ENCODE measurements at regions not wholly inside any gene's neighbourhood (a gene's known extent, or its start where the extent isn't known, plus 50 kb on each side); places are given as distances from the start of the nearest gene placed in this dataset.

DNA sequence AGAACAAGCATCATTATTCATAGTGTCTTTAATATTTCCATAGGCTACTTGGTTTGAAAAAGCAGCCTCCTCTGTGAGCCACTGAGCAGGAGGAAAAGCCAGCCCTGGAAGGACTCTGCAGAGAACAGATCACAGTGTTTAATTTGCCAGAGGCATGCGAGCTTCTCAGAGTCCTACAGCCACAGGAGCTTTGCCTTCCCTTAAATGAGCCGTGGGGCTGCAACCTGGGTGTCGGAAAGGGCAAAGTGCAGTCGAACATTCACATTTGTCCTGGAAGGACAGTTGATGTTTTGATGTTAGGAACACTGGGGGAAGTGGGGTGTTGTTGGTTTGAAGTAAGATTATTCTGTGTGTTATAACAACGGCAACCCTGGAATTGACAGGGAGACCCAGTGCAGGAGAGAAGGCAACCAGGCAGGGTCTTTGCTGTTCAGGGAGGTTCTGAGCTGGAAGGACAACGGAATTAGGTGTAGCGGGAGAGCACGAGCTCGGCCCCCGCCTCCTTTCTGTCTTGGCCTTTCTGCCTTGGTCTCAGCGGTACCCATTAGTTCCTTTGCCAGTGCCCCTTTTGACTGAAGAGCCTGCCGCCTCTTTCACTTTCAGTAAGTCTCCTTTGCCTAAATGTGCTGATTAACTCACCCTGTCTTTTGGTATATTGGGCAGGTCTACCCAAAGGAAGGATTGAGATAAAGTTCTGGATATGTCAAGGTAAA is 192.3 kb upstream of the PITRM1 start:
- H3K36me3 ChIP-seq, result no peaks in the 10 kb centered on the region
- H3K9me3 ChIP-seq, result peaks cover 0 to 20% (median 5%) of the 10 kb centered on the region in 3 donors
- intact Hi-C loops (cut with DNase I), result no loop called here
- 84 to 86% methylated on average over 12 of the region's 12 CpGs for WGBS, 2 donors
- DNase-seq, result no peak
- H3K4me3 ChIP-seq, result no peak overlapping the region
- no peak for TF ChIP-seq POLR2A (IDR thresholded peaks at IDR 0.05)
- TF ChIP-seq, protein P1, sequence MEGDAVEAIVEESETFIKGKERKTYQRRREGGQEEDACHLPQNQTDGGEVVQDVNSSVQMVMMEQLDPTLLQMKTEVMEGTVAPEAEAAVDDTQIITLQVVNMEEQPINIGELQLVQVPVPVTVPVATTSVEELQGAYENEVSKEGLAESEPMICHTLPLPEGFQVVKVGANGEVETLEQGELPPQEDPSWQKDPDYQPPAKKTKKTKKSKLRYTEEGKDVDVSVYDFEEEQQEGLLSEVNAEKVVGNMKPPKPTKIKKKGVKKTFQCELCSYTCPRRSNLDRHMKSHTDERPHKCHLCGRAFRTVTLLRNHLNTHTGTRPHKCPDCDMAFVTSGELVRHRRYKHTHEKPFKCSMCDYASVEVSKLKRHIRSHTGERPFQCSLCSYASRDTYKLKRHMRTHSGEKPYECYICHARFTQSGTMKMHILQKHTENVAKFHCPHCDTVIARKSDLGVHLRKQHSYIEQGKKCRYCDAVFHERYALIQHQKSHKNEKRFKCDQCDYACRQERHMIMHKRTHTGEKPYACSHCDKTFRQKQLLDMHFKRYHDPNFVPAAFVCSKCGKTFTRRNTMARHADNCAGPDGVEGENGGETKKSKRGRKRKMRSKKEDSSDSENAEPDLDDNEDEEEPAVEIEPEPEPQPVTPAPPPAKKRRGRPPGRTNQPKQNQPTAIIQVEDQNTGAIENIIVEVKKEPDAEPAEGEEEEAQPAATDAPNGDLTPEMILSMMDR (IDR thresholded peaks at IDR 0.05), result no peak
- no peaks in the 10 kb centered on the region for H3K27me3 ChIP-seq
- no peak overlapping the region for H3K27ac ChIP-seq
- H3K4me1 ChIP-seq, result no peaks in the 10 kb centered on the region

DNA sequence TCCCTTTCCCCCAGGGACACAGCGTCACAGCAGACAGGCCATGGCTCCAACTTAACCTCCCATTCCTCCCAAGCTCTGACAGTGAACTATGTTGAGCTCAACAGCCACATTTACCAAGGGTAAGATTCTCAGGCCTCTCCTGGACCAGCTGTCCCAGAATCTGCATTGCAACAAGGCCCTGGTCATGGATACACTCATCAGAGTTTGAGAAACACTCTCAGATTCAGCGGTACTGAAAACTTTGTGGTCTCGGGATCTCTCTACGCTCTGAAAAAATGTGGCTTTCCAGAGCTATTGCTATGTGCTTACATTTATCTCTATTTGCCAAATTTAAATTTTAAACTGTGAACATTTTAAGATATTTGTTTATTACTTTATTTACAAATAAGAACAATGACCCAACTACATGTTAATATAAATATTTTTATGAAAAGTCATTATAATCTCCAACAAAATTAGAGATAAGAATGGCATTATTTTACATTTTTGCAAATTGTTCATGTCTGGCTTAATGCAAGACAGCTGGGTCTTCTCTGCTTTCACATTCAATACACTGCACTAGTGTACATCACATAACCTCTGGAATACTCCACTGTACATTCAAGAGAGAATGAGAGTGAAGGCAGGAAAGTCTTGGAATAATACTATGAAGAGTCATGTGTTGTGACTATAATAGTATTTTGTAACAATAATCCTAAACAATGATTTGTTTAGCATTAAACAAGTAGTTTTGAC is 190.9 kb upstream of the PITRM1 start:
- H3K4me1 ChIP-seq, result no peaks in the 10 kb centered on the region
- no peak for TF ChIP-seq POLR2A (IDR thresholded peaks at IDR 0.05)
- TF ChIP-seq, protein P1 (IDR thresholded peaks at IDR 0.05), result no peak
- intact Hi-C loops (cut with DNase I), result no loop called here
- WGBS, 2 donors, result 77 to 81% methylated on average over 3 to 4 of the region's 4 CpGs
- H3K9me3 ChIP-seq, result peaks cover 0 to 24% (median 5%) of the 10 kb centered on the region in 3 donors
- H3K27me3 ChIP-seq, result no peaks in the 10 kb centered on the region
- DNase-seq, result no peak
- H3K4me3 ChIP-seq, result no peak overlapping the region
- H3K27ac ChIP-seq, result no peak overlapping the region
- no peaks in the 10 kb centered on the region for H3K36me3 ChIP-seq

DNA sequence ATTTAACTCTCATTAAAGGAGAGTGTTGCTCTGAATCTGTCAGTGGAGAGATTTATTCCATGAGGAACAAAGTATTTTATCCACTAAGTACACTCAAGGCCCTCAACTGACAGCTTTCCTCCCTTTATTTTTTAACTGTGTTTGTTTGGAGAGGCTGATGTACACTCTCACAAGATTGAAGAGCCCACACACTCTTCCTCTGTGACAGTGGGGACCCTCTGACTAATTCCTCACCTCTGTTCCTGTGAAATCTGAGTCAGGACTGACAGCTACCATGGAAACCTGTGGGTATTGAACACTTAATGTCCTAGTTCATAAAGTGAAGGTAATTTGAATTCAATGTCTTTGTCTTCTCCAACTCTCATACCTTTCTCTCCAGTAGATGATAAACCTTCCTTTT is 189.8 kb upstream of the PITRM1 start:
- peaks cover 0 to 25% (median 5%) of the 10 kb centered on the region in 3 donors for H3K9me3 ChIP-seq
- DNase-seq, result no peak
- TF ChIP-seq, protein P1 (IDR thresholded peaks at IDR 0.05), result no peak
- intact Hi-C loops (cut with DNase I), result no loop called here
- no peaks in the 10 kb centered on the region for H3K27me3 ChIP-seq
- no peak overlapping the region for H3K4me3 ChIP-seq
- no peak overlapping the region for H3K27ac ChIP-seq
- H3K4me1 ChIP-seq, result no peaks in the 10 kb centered on the region
- no peaks in the 10 kb centered on the region for H3K36me3 ChIP-seq

DNA sequence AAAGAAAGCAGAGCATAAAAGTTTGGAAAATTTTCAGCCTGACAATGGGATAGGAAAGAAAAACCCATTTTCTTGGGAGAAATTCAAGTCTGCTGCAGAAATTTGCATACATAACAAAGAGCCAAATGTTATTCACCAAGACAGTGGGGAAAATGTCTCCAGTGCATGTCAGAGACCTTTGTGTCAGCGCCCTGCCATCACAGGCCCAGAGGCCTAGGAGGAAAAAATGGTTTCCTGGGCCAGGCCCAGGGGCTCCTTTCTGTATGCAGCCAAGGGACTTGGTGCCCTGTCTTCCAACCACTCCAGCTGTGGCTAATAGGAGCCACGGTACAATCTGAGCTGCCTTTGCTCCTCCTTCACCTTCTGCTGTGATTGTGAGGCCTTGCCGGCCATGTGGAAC is 189.1 kb upstream of the PITRM1 start:
- no peak for TF ChIP-seq POLR2A (IDR thresholded peaks at IDR 0.05)
- TF ChIP-seq, protein P1 (IDR thresholded peaks at IDR 0.05), result no peak
- intact Hi-C loops (cut with DNase I), result no loop called here
- DNase-seq, result no peak
- no peaks in the 10 kb centered on the region for H3K27me3 ChIP-seq
- H3K9me3 ChIP-seq, result peaks cover 0 to 25% (median 5%) of the 10 kb centered on the region in 3 donors
- no peak overlapping the region for H3K4me3 ChIP-seq
- no peak overlapping the region for H3K27ac ChIP-seq
- H3K4me1 ChIP-seq, result no peaks in the 10 kb centered on the region
- WGBS, 2 donors, result 66 to 83% methylated on average over 3 of the region's 3 CpGs
- H3K36me3 ChIP-seq, result no peaks in the 10 kb centered on the region

DNA sequence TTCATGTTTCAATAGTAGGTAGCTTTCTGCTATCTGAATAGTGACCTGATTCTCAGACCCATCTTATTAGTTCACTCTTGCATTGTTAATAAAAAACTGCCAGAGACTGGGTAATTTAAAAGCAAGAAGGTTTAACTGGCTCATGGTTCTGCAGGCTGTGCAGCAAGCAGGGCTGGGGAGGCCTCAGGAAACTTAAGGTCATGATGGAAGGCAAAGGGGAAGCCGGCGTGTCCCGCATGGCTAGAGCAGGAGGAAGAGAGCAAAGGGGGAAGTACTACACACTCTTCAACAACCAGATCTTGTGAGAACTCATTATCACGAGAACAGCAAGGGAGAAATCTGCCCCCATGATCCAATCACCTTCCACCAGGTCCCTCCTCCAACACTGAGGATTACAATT is 185.2 kb upstream of the PITRM1 start:
- intact Hi-C loops (cut with DNase I), result no loop called here
- H3K4me3 ChIP-seq, result no peak overlapping the region
- H3K27ac ChIP-seq, result no peak overlapping the region
- H3K4me1 ChIP-seq, result no peaks in the 10 kb centered on the region
- DNase-seq, result no peak
- H3K9me3 ChIP-seq, result peaks cover 0 to 25% (median 5%) of the 10 kb centered on the region in 3 donors
- no peak for TF ChIP-seq POLR2A (IDR thresholded peaks at IDR 0.05)
- TF ChIP-seq, protein P1 (IDR thresholded peaks at IDR 0.05), result no peak
- H3K27me3 ChIP-seq, result no peaks in the 10 kb centered on the region
- no peaks in the 10 kb centered on the region for H3K36me3 ChIP-seq
- WGBS, 2 donors, result 89 to 96% methylated on average over 4 of the region's 4 CpGs
